Body of pancreas (tissue), 4 donors: ENCODE measurements at regions not wholly inside any gene's neighbourhood (a gene's known extent, or its start where the extent isn't known, plus 50 kb on each side); places are given as distances from the start of the nearest gene placed in this dataset.
A peak's percentile ranks its signal among the peaks of the same experiment; 100 is the strongest.

Experiments used
- ATAC-seq: fragments of 150-250 bp; one replicate; pipeline ENCODE4 v1.9.1; 2016
- DNase-seq, 4 donors: peaks; one replicate each; pipeline ENCODE4 v3.0.0-alpha.2; 2019
- H3K27ac ChIP-seq, 4 donors: fragments of 200-600 bp; sonication (generic); 1 replicate in 3 of 4; 2 replicates in 1 of 4; pipeline versions ENCODE4 v1.5.1 to v1.6.1; 2016 to 2019; ENCODE audit warnings: mild to moderate bottlenecking in 1 of 4, mixed read lengths in 1 of 4, moderate library complexity in 1 of 4
- H3K27me3 ChIP-seq, 2 donors: fragments of 200-600 bp; sonication (generic); one replicate each; pipeline ENCODE4 v1.6.0; 2016; ENCODE audit warnings: mild to moderate bottlenecking in 1 of 2
- H3K36me3 ChIP-seq, 2 donors: fragments of 200-600 bp; sonication (generic); replicated peaks in 1 of 2; 2 replicates each; pipeline ENCODE4 v1.5.1; 2016; ENCODE audit warnings: low read depth in 2 of 2; ENCODE audit not compliant: insufficient read depth in 1 of 2
- H3K4me1 ChIP-seq: fragments of 200-600 bp; sonication (generic); one replicate; pipeline ENCODE4 v1.6.0; 2016
- H3K4me3 ChIP-seq, 2 donors: fragments of 200-600 bp; sonication (generic); 1 replicate in 1 of 2; 2 replicates in 1 of 2; pipeline ENCODE4 v1.5.1; 2016 to 2019
- H3K9me3 ChIP-seq, 3 donors: fragments of 200-600 bp; sonication (generic); 1 replicate in 2 of 3; 2 replicates in 1 of 3; pipeline ENCODE4 v1.5.1; 2016
- POLR2A ChIP-seq, 3 donors: fragments of 450-650 bp; IDR thresholded peaks; one replicate each; pipeline ENCODE4 v1.6.1; 2016; ENCODE audit warnings: antibody characterized with exemption in 3 of 3, mild to moderate bottlenecking in 2 of 3
- WGBS, 2 donors: methylation state at CpG; one replicate each; pipeline ENCODE4 v1.1.5; 2017; 5-methylcytosine and 5-hydroxymethylcytosine counted together
- intact Hi-C: fragments of 100-400 bp; cut with DNase I; formaldehyde crosslinking; loops from one replicate; pipeline ENCODE4 v1.15.1; 2023
- TF ChIP-seq, protein P1 (sequence below), 7 experiments: fragments of 450-650 bp in 4 of 7; fragments of 200-600 bp in 3 of 7; sonication (generic) in 3 of 7; IDR thresholded peaks; one replicate each; pipeline ENCODE4 v1.5.1; 2016 to 2019; ENCODE audit warnings: antibody characterized with exemption in 7 of 7

DNA sequence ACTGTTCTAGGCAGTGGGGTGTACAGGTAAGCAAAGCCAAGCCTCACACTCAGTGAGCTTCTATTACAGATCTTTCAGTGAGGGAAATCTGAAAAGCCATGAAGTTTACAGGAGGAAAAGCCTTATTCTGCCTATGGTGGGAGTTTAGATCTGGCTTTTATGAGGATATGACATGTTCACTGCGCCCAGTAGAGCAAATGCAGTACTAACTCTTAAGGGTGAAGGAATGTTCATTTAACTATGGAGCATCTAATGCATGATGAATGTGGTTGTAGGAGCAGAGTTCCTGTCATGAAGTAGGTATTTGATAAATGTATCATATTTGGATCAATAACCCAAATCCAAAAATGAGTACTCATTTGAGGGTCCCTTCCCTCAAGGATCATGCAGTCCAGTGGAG lies 230.2 kb upstream of the PAPPA start:
- 59 to 63% methylated on average over 1 of the region's 1 CpG for WGBS, 2 donors
- H3K4me1 ChIP-seq: peaks cover 3% of the 10 kb centered on the region
- H3K27me3 ChIP-seq: no peaks in the 10 kb centered on the region
- no peak for TF ChIP-seq POLR2A (IDR thresholded peaks at IDR 0.05)
- TF ChIP-seq, protein P1, sequence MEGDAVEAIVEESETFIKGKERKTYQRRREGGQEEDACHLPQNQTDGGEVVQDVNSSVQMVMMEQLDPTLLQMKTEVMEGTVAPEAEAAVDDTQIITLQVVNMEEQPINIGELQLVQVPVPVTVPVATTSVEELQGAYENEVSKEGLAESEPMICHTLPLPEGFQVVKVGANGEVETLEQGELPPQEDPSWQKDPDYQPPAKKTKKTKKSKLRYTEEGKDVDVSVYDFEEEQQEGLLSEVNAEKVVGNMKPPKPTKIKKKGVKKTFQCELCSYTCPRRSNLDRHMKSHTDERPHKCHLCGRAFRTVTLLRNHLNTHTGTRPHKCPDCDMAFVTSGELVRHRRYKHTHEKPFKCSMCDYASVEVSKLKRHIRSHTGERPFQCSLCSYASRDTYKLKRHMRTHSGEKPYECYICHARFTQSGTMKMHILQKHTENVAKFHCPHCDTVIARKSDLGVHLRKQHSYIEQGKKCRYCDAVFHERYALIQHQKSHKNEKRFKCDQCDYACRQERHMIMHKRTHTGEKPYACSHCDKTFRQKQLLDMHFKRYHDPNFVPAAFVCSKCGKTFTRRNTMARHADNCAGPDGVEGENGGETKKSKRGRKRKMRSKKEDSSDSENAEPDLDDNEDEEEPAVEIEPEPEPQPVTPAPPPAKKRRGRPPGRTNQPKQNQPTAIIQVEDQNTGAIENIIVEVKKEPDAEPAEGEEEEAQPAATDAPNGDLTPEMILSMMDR (IDR thresholded peaks at IDR 0.05): no peak
- ATAC-seq (no peak), DNase-seq (no peak)
- no peak overlapping the region for H3K27ac ChIP-seq
- intact Hi-C loops: no loop called here
- H3K36me3 ChIP-seq: no peaks in the 10 kb centered on the region
- no peaks in the 10 kb centered on the region for H3K9me3 ChIP-seq
- H3K4me3 ChIP-seq: no peak overlapping the region

DNA sequence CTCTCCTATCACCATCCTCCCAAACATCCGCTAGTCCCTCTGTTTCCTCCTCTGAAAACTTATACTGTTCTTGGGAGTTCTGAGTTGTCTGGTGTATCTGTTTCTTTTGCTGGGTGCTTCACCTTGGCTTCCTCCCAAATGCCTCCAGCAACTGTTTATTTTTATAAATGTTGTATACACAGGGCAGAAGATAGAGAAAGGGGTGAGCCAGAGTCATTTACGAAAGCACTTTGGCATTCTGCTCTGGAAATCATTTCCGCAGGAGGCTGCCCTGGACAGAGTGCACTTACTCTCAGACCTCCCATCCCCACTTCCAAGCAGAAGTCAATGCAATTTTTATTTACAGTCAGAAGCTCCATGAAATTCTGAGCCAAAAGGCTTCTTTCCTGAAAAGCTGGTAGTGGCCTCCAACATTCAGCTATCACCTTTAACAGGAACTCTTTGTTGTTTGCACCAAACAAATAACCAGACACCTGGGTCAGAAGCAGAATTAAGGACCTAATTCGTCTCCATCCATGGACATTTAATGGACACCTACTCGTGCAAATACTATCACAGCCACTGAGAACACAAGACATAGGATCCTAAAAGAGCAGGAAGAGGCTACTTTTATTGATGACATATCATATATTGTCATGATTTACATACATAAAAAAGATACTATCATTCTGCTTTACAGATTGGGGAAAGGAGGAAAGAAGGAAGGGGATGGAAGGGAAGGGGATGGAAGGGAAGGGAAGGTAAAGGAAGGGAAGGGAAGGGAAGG lies 229.5 kb upstream of the PAPPA start:
- H3K4me3 ChIP-seq: no peak overlapping the region
- H3K9me3 ChIP-seq: no peaks in the 10 kb centered on the region
- peaks cover 3% of the 10 kb centered on the region for H3K4me1 ChIP-seq
- no peak overlapping the region for H3K27ac ChIP-seq
- TF ChIP-seq, protein P1 (IDR thresholded peaks at IDR 0.05): no peak
- no peak for TF ChIP-seq POLR2A (IDR thresholded peaks at IDR 0.05)
- H3K36me3 ChIP-seq: no peaks in the 10 kb centered on the region
- intact Hi-C loops: no loop called here
- DNase-seq (peak in 2 of 4 donors; percentile 13 to 22), ATAC-seq (peak; percentile 53)
- H3K27me3 ChIP-seq: no peaks in the 10 kb centered on the region
- WGBS, 2 donors: 31 to 39% methylated on average over 5 of the region's 5 CpGs

DNA sequence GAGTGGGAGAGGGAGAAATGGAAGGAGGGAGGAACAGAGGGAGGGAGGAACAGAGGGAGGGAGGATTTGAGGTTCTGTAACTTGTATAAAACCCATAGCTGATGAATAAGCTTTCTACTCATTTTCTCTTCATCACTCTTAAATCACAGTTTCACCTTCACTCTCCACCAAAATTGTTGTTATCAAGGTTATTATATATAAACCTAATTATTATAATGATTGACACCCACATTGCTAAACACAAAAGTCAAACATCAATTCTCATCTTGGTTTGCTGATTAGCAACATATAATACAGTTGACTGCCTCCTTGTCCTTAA lies 229.0 kb upstream of the PAPPA start:
- Histone ChIP-seq H3K27me3 (no peaks in the 10 kb centered on the region), H3K9me3 (no peaks in the 10 kb centered on the region), H3K27ac (no peak overlapping the region), H3K4me3 (no peak overlapping the region), H3K4me1 (peaks cover 3% of the 10 kb centered on the region), H3K36me3 (no peaks in the 10 kb centered on the region)
- TF ChIP-seq POLR2A (IDR thresholded peaks at IDR 0.05): no peak
- TF ChIP-seq, protein P1 (IDR thresholded peaks at IDR 0.05): no peak
- DNase-seq (no peak), ATAC-seq (no peak)
- intact Hi-C loops: no loop called here

DNA sequence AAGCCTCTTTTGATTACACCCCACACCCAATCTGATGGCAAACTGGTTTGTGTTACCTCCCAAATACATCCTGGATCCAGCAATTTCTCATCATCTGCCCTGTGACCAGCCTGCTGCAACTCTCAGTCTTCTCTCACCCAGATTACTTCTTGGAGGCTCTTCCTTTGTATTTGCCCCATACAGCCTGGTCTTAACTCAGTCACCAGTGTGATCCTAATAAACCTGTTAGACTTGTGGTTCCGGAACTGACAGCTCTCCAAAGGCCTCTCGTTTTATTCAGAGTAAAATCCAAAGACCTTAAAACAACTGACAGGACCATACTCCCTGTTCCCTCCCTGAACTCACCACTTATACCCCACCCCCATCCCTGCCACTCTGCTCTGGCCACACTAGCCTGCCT lies 228.2 kb upstream of the PAPPA start:
- WGBS, 2 donors: 36 to 46% methylated on average over 2 of the region's 2 CpGs
- no peak for DNase-seq
- no peaks in the 10 kb centered on the region for H3K9me3 ChIP-seq
- no peaks in the 10 kb centered on the region for H3K36me3 ChIP-seq
- intact Hi-C loops: no loop called here
- no peaks in the 10 kb centered on the region for H3K27me3 ChIP-seq
- H3K4me1 ChIP-seq: peaks cover 3% of the 10 kb centered on the region
- H3K27ac ChIP-seq: no peak overlapping the region
- TF ChIP-seq, protein P1 (IDR thresholded peaks at IDR 0.05): no peak
- TF ChIP-seq POLR2A (IDR thresholded peaks at IDR 0.05): no peak
- ATAC-seq: no peak
- H3K4me3 ChIP-seq: no peak overlapping the region

DNA sequence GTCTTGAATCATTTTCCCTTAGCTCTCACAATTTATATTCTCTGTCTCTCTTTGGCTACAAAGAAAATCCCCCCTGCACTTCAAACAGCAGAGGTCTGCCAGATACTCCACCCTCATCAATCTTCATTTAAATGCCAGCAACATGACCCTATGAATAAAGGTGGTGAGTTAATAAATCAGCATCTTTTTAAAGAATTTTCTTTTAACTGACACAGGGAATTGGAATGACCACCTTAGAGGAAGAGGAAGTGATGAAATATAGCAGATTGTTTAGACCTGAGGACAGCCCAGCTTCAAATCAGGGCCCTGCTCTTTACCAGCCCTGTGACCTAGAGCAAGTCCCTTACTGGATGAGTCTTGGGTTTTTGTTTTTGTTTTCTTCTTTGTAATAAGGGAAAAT lies 223.1 kb upstream of the PAPPA start:
- H3K27me3 ChIP-seq: no peaks in the 10 kb centered on the region
- no peaks in the 10 kb centered on the region for H3K9me3 ChIP-seq
- intact Hi-C loops: no loop called here
- TF ChIP-seq POLR2A (IDR thresholded peaks at IDR 0.05): no peak
- TF ChIP-seq, protein P1 (IDR thresholded peaks at IDR 0.05): no peak
- H3K4me1 ChIP-seq: no peaks in the 10 kb centered on the region
- no peak overlapping the region for H3K27ac ChIP-seq
- no peaks in the 10 kb centered on the region for H3K36me3 ChIP-seq
- no peak for DNase-seq
- ATAC-seq: no peak
- no peak overlapping the region for H3K4me3 ChIP-seq
